Activated gamma-delta T cell treated with anti-CD3 and anti-CD28 coated beads, Interleukin-2, amount 50 U/mL, for 16 hours (primary cell): ENCODE measurements at regions not wholly inside any gene's neighbourhood (a gene's known extent, or its start where the extent isn't known, plus 50 kb on each side); places are given as distances from the start of the nearest gene placed in this dataset.

Source experiments
- DNase-seq: peaks from one replicate; pipeline ENCODE4 v3.0.0-alpha.2; 2020; ENCODE audit warnings: low read depth

- no peak for DNase-seq
Measured at GRCh38 chr5:166370928-166371690, 1920.3 kb upstream of the WWC1 start.

- no peak for DNase-seq
Measured at GRCh38 chr5:166373817-166374216, 1917.6 kb upstream of the WWC1 start.

- no peak for DNase-seq
Measured at GRCh38 chr5:166377756-166378155, 1913.7 kb upstream of the WWC1 start.

- no peak for DNase-seq
Measured at GRCh38 chr5:166379517-166379916, 1911.9 kb upstream of the WWC1 start.

- no peak for DNase-seq
Measured at GRCh38 chr5:166382031-166382430, 1909.4 kb upstream of the WWC1 start.

DNA sequence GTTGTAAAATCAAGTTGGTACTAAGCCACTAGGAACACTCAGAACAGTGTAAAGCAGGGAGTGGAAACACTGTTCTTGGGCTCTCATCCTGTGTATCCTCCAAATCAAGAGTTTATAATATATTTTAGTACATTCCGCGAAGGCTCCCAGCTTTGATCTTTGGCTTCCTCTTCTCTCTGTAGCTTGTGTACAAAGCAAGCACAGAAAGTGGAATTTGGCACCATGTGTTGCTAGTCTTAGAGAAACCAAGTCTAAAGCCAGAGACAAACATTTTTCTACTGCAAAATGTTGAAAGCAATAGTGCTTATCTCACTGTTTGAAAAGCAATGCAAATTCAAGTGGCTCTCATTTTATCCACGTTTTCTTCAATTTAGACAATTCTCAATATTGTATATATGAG lies 1893.3 kb upstream of the WWC1 start:
- DNase-seq = no peak

DNA sequence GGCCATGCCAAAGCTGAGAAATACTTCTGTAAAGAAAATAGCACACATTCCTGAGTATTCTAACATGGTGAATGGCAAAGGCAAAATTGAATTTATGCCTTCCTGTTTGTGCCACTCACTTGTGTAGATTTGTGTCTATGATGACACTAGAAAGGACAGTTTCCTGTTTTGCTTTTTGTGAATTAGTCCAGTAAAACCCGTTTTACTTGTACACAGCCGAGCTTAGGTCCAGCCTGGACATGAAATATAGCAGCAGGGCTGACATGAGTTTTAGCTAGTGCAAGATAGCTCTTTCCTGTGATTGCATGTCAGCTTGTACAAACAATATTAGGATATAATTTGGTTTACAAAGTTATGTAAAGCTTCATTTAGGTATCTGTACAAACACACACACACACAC lies 1891.7 kb upstream of the WWC1 start:
- no peak for DNase-seq

DNA sequence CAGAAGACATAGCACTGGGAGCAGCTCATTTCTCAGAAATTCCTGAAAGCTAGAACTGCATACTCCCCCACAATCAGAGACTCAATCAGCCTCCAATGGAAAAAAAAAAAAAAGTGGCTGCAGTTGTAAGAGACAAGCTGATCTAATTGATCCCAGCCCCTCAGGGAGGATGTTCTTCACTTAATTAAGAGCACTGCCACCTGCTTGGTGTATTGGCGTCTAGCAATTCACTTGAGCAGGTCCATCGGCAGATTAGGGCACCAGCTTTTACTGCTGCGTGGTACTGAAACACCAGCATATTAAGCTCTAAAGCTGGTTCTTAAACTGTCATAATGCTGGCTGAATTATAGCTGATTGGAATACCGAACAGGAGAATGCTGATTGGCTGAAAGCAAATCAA lies 1890.1 kb upstream of the WWC1 start:
- DNase-seq = no peak

DNA sequence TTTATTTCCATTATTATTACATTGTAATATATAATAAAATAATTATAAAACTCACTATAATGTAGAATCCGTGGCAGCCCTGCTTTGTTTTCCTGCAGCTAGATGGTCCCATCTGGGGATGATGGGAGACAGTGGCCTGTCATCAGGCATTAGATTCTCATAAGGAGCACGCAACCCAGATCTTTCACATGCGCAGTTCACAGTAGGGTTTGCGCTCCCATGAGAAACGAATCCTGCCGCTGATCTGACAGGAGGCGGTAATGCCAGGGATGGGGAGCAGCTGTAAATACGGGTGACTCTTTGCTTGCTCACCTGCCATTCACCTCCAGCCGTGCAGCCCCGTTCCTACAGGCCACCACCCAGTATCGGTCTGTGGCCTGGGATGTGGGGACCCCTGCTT lies 1879.3 kb upstream of the WWC1 start:
- DNase-seq = no peak

GRCh38 chr5:166427211-166427610 lies 1864.2 kb upstream of the WWC1 start:
- DNase-seq = no peak

DNA sequence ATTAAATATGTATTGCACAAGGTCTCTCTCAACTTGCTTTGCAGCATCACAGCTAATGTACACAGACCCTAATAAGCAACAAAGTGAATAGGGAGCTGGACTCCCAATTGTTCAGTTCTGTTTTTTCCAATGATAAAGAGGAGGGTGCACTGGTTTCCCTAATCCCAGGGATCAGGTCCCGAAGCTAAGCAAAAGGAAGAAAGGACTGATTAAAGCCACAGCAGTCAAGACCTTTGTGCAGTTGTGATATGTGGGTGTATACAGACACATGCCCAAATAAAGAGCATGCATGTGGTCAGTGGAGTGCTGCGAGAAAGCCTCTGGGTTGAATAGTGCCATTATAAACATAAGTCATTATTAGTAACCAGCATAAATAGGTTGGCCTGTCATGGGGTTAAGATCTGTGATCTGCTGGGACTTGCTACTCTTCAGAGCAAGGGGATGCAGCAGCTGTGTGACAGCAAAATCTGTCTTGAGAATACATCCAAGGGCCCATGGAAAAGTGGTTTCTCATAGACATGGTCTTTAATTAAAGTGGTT lies 1863.1 kb upstream of the WWC1 start:
- no peak for DNase-seq

DNA sequence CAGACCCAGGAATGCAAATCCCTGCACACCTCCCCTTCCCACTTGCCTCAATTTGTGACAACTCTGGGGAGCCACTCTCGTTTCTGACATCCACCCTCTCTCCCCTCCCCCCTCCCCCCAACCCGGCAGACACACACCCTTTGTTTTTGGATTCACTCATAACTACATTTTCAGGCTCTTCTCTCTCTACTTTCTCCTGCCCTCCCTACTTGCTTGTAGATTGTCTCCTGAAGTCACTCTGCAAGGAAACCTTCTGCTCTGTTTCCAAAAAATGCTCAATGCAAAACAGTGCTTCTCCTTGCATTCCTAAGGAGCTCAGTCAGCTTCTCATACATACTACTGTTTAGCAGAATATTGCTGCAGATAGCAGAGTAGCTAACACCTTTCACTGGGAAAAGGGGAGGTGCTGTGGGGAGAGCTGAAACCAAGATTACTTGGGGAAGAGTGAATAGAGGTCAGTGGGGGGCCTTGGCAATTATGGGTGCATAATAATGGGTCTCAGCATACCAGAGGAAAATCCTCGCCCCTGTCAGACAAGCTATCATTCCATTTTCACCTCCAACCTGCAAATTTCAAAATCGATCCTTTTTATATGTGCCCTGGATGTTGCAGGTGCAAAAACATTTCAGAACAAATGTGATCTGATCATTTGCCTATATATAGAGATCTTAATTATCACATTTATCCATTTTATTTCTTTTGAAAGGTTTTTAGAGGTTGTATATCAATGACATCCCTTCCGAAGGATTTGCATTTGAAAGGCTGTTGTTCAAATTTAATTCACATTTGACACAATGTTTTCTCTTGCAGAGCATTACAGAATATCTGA lies 1860.7 kb upstream of the WWC1 start:
- no peak for DNase-seq

GRCh38 chr5:166431456-166431855 lies 1860.0 kb upstream of the WWC1 start:
- DNase-seq = no peak

DNA sequence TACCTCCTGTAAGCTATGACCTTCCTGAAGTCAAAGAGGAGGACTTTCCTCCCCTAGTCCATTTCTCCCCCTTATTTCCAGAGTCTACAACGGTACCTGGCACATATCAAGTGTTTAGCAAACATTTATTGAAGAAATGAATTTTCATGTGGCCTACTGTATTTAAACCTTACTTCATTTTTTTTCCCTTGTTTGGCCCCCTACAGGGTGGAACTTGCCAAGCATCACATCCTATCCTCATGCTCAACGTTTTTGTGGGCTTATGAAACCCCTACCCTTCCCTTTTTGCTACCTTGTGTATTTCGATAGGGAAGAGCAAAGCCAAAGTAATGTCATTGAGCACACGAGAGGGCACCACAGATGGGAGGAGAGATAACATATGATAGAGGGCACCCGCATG lies 1857.8 kb upstream of the WWC1 start:
- no peak for DNase-seq

DNA sequence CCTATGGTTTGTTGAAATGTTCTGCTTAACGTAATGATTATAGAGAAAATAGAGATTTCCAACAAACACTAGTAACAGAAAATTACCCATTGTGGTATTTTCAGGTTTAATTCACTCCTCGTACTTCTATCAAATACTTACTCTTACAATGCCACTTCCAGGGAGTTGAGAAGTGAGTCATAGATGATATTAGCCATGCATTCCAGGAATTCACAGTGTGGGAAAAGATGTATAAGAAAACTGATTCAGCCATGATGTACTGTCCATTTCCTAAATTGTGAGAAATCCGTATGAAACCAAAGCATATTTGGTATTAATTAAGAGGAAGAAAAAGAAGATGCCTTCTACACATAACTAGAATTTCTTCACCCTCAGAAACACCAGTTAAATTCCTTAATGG lies 1854.6 kb upstream of the WWC1 start:
- DNase-seq = no peak

GRCh38 chr5:166486348-166486747 lies 1805.1 kb upstream of the WWC1 start:
- no peak for DNase-seq

GRCh38 chr5:166488560-166488959 lies 1802.9 kb upstream of the WWC1 start:
- DNase-seq = no peak

- no peak for DNase-seq
Measured at GRCh38 chr5:166493040-166493439, 1798.4 kb upstream of the WWC1 start.

DNA sequence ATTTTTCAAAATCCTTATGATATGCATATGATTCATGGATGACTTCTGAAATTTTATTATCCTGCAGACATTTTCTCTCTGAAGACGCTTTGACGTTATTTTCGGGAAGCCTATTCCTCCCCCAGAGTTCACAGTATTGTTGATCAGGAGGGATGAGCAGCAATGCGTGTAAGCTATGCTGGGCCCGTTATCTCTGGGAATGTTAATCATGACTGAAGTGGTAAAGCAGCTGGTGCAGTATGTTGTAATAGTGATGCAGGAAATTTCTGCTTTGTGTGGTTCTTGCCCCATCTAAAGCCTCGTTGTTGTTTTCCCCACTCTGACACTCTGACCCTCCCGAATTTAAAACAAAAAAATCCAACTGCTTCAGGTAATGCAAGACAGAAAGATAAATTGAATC lies 1797.8 kb upstream of the WWC1 start:
- no peak for DNase-seq

- DNase-seq = no peak
Measured at GRCh38 chr5:166497496-166498104, 1793.8 kb upstream of the WWC1 start.

DNA sequence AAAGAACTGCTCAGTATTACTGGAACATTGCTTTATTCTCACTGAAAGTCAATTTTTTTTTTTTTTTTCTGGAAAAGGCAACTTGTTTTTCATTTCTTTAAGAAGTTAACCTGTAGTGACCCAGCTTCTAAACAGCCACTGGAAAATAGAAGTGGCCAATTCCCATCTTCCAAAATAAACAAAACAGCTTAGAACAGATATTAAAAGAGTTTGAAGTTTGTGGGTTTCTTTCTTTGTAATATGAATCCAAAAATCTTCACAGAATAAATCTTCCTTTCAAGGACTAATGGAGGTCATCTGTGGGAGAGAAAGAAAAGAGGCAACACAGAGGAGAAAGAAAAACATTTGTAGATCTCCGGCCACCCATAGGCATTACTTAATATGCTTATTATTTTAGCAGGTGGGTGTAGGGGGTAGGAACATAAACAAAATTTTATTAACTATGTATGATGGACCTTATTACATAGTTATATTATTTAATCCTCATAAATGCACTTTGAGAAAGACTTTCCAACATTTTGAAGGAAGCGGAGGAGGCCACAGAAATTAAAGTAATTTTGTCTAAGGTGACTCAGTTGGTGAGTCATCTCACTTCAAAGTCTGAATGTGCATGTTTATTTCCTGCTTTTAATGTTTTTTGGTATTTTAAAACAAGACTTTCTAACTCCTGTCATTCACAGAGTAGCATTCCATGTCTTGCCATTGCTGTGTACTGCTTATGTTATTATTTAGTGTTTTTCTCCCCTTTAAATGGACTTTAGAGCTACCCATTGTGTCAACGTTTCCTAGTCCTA lies 1791.8 kb upstream of the WWC1 start:
- no peak for DNase-seq

DNA sequence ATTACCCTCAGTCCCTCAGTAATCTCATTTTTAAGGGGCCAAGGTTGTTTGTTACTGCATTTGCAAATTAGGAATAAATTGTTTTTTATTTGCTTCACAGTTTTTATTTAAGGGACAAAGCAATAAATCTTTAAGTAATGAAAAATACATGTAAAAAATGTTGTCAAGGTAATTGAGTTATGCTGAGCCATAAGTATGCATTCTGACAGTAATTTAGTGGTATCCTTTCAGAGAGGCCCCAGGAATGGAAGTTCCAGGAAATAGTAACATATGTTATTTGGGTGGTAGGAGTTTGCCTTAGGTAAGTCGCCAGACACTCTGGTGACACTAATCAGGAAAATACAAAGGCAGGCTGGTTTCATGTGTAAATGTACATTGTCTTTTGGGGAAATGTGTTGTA lies 1787.9 kb upstream of the WWC1 start:
- DNase-seq = no peak
